Smooth muscle cell (in vitro differentiated cells): ENCODE measurements at regions not wholly inside any gene's neighbourhood (a gene's known extent, or its start where the extent isn't known, plus 50 kb on each side); places are given as distances from the start of the nearest gene placed in this dataset.

Source experiments
- DNase-seq: peaks from one replicate; lab custom pipeline; 2025; ENCODE audit not compliant: unreplicated experiment; lab: John Stamatoyannopoulos, UW
- H2AFZ ChIP-seq: fragments of 200-600 bp; sonication (generic); 2 replicates; pipeline ENCODE4 v1.6.0; 2016; ENCODE audit warnings: antibody characterized with exemption, low read depth, mild to moderate bottlenecking
- H3F3A ChIP-seq: fragments of 200-600 bp; sonication (generic); 2 replicates; pipeline ENCODE4 v1.6.0; 2017; ENCODE audit warnings: antibody characterized with exemption, low read depth
- H3K27ac ChIP-seq: fragments of 200-600 bp; sonication (generic); 2 replicates; pipeline ENCODE4 v1.5.1; 2016; ENCODE audit warnings: low read depth, mild to moderate bottlenecking
- H3K27me3 ChIP-seq: fragments of 200-600 bp; sonication (generic); 2 replicates; pipeline ENCODE4 v1.6.1; 2016; ENCODE audit warnings: low read depth, mild to moderate bottlenecking
- H3K36me3 ChIP-seq: fragments of 200-600 bp; sonication (generic); 2 replicates; pipeline ENCODE4 v1.5.1; 2016; ENCODE audit warnings: low read depth
- H3K4me1 ChIP-seq: fragments of 200-600 bp; sonication (generic); 2 replicates; pipeline ENCODE4 v1.5.1; 2016; ENCODE audit warnings: low read depth
- H3K4me2 ChIP-seq: fragments of 200-600 bp; sonication (generic); 2 replicates; pipeline ENCODE4 v1.6.0; 2016; ENCODE audit warnings: mild to moderate bottlenecking
- H3K4me3 ChIP-seq: fragments of 200-600 bp; sonication (generic); 2 replicates; pipeline ENCODE4 v1.5.1; 2016; ENCODE audit warnings: mild to moderate bottlenecking
- H3K79me2 ChIP-seq: fragments of 200-600 bp; sonication (generic); 2 replicates; pipeline ENCODE4 v1.6.0; 2016; ENCODE audit warnings: low read depth, mild to moderate bottlenecking
- H3K9ac ChIP-seq: fragments of 200-600 bp; sonication (generic); 2 replicates; pipeline ENCODE4 v1.6.0; 2016; ENCODE audit warnings: low read depth
- H3K9me3 ChIP-seq: fragments of 200-600 bp; sonication (generic); replicated peaks from 2 replicates; pipeline ENCODE4 v1.5.1; 2016; ENCODE audit warnings: low read depth
- H4K20me1 ChIP-seq: fragments of 200-600 bp; sonication (generic); 2 replicates; pipeline ENCODE4 v1.6.0; 2016; ENCODE audit warnings: low read depth
- WGBS: methylation state at CpG from one replicate; pipeline ENCODE4 v1.1.7; 2016; ENCODE audit warnings: low lambda C conversion rate; 5-methylcytosine and 5-hydroxymethylcytosine counted together
- TF ChIP-seq, protein P1 (sequence below): fragments of 200-600 bp; sonication (generic); IDR thresholded peaks from 2 replicates; pipeline ENCODE4 v1.5.1; 2017; ENCODE audit warnings: borderline replicate concordance, mild to moderate bottlenecking, antibody characterized with exemption; ENCODE audit not compliant: insufficient read depth, poor library complexity, severe bottlenecking

DNA sequence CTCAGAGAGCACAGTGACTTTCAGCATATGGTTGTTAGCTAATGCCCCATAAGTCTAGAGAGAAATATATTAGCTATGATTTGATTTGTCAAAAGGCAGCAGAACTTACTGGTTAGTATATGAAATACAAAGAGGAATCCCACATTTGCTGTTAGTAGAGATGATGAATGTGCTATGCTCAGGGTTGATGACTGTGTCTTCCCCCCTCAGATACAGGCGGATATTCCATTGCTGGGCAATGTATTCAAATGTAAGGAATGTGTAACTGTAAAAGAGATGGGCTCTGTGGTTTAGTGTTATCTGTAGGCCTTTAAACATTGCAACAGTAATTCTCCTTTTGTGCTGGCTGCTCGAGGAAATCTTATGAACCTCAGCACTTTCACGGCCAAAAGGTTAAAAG is 528.9 kb upstream of the ARX start:
- WGBS: 34% methylated on average over 3 of the region's 3 CpGs
- TF ChIP-seq, protein P1, sequence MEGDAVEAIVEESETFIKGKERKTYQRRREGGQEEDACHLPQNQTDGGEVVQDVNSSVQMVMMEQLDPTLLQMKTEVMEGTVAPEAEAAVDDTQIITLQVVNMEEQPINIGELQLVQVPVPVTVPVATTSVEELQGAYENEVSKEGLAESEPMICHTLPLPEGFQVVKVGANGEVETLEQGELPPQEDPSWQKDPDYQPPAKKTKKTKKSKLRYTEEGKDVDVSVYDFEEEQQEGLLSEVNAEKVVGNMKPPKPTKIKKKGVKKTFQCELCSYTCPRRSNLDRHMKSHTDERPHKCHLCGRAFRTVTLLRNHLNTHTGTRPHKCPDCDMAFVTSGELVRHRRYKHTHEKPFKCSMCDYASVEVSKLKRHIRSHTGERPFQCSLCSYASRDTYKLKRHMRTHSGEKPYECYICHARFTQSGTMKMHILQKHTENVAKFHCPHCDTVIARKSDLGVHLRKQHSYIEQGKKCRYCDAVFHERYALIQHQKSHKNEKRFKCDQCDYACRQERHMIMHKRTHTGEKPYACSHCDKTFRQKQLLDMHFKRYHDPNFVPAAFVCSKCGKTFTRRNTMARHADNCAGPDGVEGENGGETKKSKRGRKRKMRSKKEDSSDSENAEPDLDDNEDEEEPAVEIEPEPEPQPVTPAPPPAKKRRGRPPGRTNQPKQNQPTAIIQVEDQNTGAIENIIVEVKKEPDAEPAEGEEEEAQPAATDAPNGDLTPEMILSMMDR: no peak
- Histone ChIP-seq H3F3A (no peaks in the 10 kb centered on the region), H3K4me2 (no peak overlapping the region), H2AFZ (no peak overlapping the region), H3K79me2 (no peaks in the 10 kb centered on the region), H3K36me3 (no peaks in the 10 kb centered on the region), H3K27me3 (no peaks in the 10 kb centered on the region), H3K9ac (no peak overlapping the region), H3K27ac (no peak overlapping the region), H3K4me1 (no peaks in the 10 kb centered on the region), H3K9me3 (no peaks in the 10 kb centered on the region), H4K20me1 (no peaks in the 10 kb centered on the region), H3K4me3 (no peak overlapping the region)
- no peak for DNase-seq

DNA sequence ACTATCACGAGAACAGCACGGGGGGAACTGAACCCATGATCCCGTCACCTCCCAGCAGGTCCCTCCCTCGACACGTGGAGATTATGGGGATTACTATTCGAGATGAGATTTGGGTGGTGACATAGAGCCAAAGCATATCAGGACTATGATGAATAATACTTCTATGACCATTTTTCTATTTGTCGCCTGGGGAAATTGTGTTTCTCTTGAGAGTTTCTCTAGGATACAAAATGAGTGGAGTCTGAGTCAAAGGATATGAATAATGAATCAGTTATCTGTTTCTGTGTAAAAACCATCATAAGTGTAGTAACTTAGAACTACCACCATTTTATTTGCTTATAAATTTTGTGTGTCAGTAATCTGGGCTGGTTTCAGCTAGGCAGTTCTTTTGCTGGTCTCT is 533.0 kb upstream of the ARX start:
- H3K36me3 ChIP-seq: no peaks in the 10 kb centered on the region

DNA sequence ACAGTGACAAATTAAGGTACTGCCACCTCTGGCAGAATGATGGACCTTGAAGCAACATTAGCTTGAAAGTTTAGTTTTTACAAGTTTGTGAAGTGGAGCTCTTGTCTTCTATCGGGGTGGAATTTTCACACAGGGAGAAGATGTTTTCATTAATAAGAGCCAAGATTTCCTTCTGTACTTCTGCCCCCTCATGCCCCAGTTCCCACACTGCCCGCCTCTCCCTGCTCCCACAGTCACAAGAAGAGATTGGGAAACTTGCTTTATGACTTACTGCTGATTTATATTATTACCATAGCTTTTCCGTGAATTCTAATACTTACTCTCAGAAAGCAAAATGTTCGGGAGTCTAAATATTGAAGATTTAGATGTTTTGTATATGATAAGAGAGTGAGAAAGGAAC is 539.8 kb upstream of the ARX start:
- no peak for DNase-seq
- TF ChIP-seq, protein P1: no peak
- Histone ChIP-seq H3K9me3 (no peaks in the 10 kb centered on the region), H3K27me3 (no peaks in the 10 kb centered on the region), H3F3A (no peaks in the 10 kb centered on the region), H3K79me2 (no peaks in the 10 kb centered on the region), H3K4me2 (no peak overlapping the region), H3K27ac (no peak overlapping the region), H3K9ac (no peak overlapping the region), H3K4me1 (no peaks in the 10 kb centered on the region), H4K20me1 (no peaks in the 10 kb centered on the region), H3K36me3 (no peaks in the 10 kb centered on the region), H2AFZ (no peak overlapping the region), H3K4me3 (no peak overlapping the region)
- 79% methylated on average over 4 of the region's 4 CpGs for WGBS

More for the DNA sequence above, 533.0 kb upstream of the ARX start:
- Histone ChIP-seq H3K27ac (no peak overlapping the region), H3K4me3 (no peak overlapping the region), H2AFZ (no peak overlapping the region), H3K27me3 (no peaks in the 10 kb centered on the region), H3F3A (no peaks in the 10 kb centered on the region), H3K4me1 (no peaks in the 10 kb centered on the region), H4K20me1 (no peaks in the 10 kb centered on the region), H3K4me2 (no peak overlapping the region), H3K79me2 (no peaks in the 10 kb centered on the region), H3K9ac (no peak overlapping the region), H3K9me3 (peaks cover 3% of the 10 kb centered on the region)
- TF ChIP-seq, protein P1: no peak
- DNase-seq: no peak
- WGBS: 69% methylated on average over 7 of the region's 7 CpGs

DNA sequence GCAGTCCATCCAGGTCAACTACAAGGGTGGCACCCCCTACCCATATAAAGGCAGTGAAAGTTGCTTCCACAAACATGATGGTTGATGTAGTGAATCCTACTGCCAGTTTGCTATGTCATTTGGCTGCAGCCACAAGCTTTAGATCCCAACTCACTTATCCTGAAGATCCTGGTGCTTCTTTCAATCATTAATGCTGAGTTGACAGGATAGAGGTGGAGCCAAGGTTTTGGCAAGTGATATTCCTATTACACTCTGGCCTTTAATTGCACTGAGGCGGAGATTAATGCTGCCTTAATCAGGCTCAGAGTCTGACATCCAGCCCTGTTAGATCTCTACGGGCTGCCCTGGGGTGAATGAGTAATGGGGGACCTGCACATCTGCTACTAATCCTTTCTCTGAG is 542.4 kb upstream of the ARX start:
- Histone ChIP-seq H2AFZ (no peak overlapping the region), H3K9me3 (no peaks in the 10 kb centered on the region), H3K27ac (no peak overlapping the region), H3F3A (no peaks in the 10 kb centered on the region), H3K79me2 (no peaks in the 10 kb centered on the region), H3K4me1 (no peaks in the 10 kb centered on the region), H3K27me3 (no peaks in the 10 kb centered on the region), H4K20me1 (no peaks in the 10 kb centered on the region), H3K36me3 (no peaks in the 10 kb centered on the region), H3K4me2 (no peak overlapping the region), H3K9ac (no peak overlapping the region), H3K4me3 (no peak overlapping the region)
- 84% methylated on average over 2 of the region's 2 CpGs for WGBS
- TF ChIP-seq, protein P1: no peak
- no peak for DNase-seq
